Loucy (cell line): ENCODE measurements at regions not wholly inside any gene's neighbourhood (a gene's known extent, or its start where the extent isn't known, plus 50 kb on each side); places are given as distances from the start of the nearest gene placed in this dataset.

Experiments used
- EZH2phosphoT487 ChIP-seq: fragments of 200-600 bp; IDR thresholded peaks from 2 replicates; pipeline ENCODE4 v1.6.1; 2018; ENCODE audit warnings: antibody characterized with exemption, mild to moderate bottlenecking, moderate library complexity, borderline replicate concordance
- TF ChIP-seq, protein P1 (sequence below): fragments of 200-600 bp; sonication (generic); conservative IDR thresholded peaks from 2 replicates; pipeline ENCODE4 v1.5.1; 2014; ENCODE audit warnings: mild to moderate bottlenecking, antibody characterized with exemption, low read length

GRCh38 chr16:63841271-63841670 is 1280.6 kb downstream of the CDH11 start:
- TF ChIP-seq, protein P1, sequence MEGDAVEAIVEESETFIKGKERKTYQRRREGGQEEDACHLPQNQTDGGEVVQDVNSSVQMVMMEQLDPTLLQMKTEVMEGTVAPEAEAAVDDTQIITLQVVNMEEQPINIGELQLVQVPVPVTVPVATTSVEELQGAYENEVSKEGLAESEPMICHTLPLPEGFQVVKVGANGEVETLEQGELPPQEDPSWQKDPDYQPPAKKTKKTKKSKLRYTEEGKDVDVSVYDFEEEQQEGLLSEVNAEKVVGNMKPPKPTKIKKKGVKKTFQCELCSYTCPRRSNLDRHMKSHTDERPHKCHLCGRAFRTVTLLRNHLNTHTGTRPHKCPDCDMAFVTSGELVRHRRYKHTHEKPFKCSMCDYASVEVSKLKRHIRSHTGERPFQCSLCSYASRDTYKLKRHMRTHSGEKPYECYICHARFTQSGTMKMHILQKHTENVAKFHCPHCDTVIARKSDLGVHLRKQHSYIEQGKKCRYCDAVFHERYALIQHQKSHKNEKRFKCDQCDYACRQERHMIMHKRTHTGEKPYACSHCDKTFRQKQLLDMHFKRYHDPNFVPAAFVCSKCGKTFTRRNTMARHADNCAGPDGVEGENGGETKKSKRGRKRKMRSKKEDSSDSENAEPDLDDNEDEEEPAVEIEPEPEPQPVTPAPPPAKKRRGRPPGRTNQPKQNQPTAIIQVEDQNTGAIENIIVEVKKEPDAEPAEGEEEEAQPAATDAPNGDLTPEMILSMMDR = no peak
- no peak for TF ChIP-seq EZH2phosphoT487
